CD14-positive monocyte (primary cell): ENCODE measurements at regions not wholly inside any gene's neighbourhood (a gene's known extent, or its start where the extent isn't known, plus 50 kb on each side); places are given as distances from the start of the nearest gene placed in this dataset.

Experiments
- DNase-seq, 3 donors: peaks; one replicate each; pipeline ENCODE4 v3.0.0-alpha.2; 2011 to 2022
- H2AFZ ChIP-seq: 2 replicates; pipeline ENCODE4 v1.6.0; 2012; ENCODE audit warnings: mild to moderate bottlenecking, low read depth, low read length, inconsistent platforms; ENCODE audit not compliant: insufficient read depth, poor library complexity, severe bottlenecking
- H3K27ac ChIP-seq, 2 donors: 1 replicate in 1 of 2; 2 replicates in 1 of 2; pipeline ENCODE4 v1.5.1; 2012 to 2013; ENCODE audit warnings: low read length in 2 of 2, control low read depth in 1 of 2, inconsistent platforms in 1 of 2, low read depth in 1 of 2, mild to moderate bottlenecking in 1 of 2
- H3K27me3 ChIP-seq, 2 donors: one replicate each; pipeline versions ENCODE4 v1.6.0 to v1.6.1; 2011 to 2013; ENCODE audit warnings: low read length in 2 of 2; ENCODE audit not compliant: control insufficient read depth in 2 of 2, insufficient read depth in 2 of 2
- H3K36me3 ChIP-seq, 2 donors: replicated peaks in 1 of 2; 1 replicate in 1 of 2; 2 replicates in 1 of 2; pipeline versions ENCODE4 v1.5.1 to v1.6.1; 2012 to 2013; ENCODE audit warnings: low read length in 2 of 2, control low read depth in 1 of 2, inconsistent platforms in 1 of 2, mild to moderate bottlenecking in 1 of 2; ENCODE audit not compliant: insufficient read depth in 2 of 2, control insufficient read depth in 1 of 2
- H3K4me1 ChIP-seq, 2 donors: 1 replicate in 1 of 2; 2 replicates in 1 of 2; pipeline versions ENCODE4 v1.5.1 to v1.6.1; 2012 to 2013; ENCODE audit warnings: low read length in 2 of 2, control low read depth in 1 of 2, inconsistent platforms in 1 of 2, mild to moderate bottlenecking in 1 of 2, moderate library complexity in 1 of 2; ENCODE audit not compliant: insufficient read depth in 2 of 2, control insufficient read depth in 1 of 2
- H3K4me2 ChIP-seq: replicated peaks from 2 replicates; pipeline ENCODE3; 2012; ENCODE audit warnings: low read length, moderate library complexity, mild to moderate bottlenecking; ENCODE audit not compliant: poor library complexity, severe bottlenecking; ENCODE audit errors: extremely low read depth
- H3K4me3 ChIP-seq, 3 experiments: fragments of 200-600 bp in 1 of 3; sonication (generic) in 1 of 3; replicated peaks in 1 of 3; 1 replicate in 2 of 3; 2 replicates in 1 of 3; pipeline ENCODE4 v1.5.1; 2011 to 2013; ENCODE audit warnings: low read length in 3 of 3, mild to moderate bottlenecking in 3 of 3, control low read depth in 2 of 3, low read depth in 2 of 3, inconsistent platforms in 1 of 3, moderate library complexity in 1 of 3
- H3K79me2 ChIP-seq: 2 replicates; pipeline ENCODE4 v1.6.0; 2012; ENCODE audit warnings: mild to moderate bottlenecking, control low read depth, inconsistent platforms, low read length, moderate library complexity; ENCODE audit not compliant: insufficient read depth
- H3K9ac ChIP-seq: 2 replicates; pipeline ENCODE4 v1.6.0; 2017; ENCODE audit warnings: low read length, mild to moderate bottlenecking; ENCODE audit not compliant: insufficient read depth, poor library complexity, severe bottlenecking
- H3K9me3 ChIP-seq, 2 donors: replicated peaks in 1 of 2; 1 replicate in 1 of 2; 2 replicates in 1 of 2; pipeline versions ENCODE4 v1.5.1 to v1.6.1; 2012 to 2013; ENCODE audit warnings: low read length in 2 of 2, control low read depth in 1 of 2; ENCODE audit not compliant: control insufficient read depth in 1 of 2, insufficient read depth in 1 of 2
- H4K20me1 ChIP-seq: 2 replicates; pipeline ENCODE4 v1.6.0; 2012; ENCODE audit warnings: mild to moderate bottlenecking, low read length, control low read depth, moderate library complexity; ENCODE audit not compliant: insufficient read depth
- H3K27ac Mint-ChIP-seq, 7 donors: one replicate each; pipeline ENCODE4 v1.8.0; 2020; ENCODE audit warnings: mild to moderate bottlenecking in 7 of 7, mixed read lengths in 7 of 7, moderate library complexity in 6 of 7, inconsistent platforms in 2 of 7
- H3K27me3 Mint-ChIP-seq, 3 donors: one replicate each; pipeline ENCODE4 v1.8.0; 2021 to 2022; ENCODE audit warnings: low read depth in 3 of 3, mild to moderate bottlenecking in 3 of 3, mixed read lengths in 3 of 3, moderate library complexity in 3 of 3, inconsistent platforms in 1 of 3
- H3K36me3 Mint-ChIP-seq, 2 donors: one replicate each; pipeline ENCODE4 v1.8.0; 2020; ENCODE audit warnings: mixed read lengths in 2 of 2, inconsistent platforms in 1 of 2, mild to moderate bottlenecking in 1 of 2
- H3K4me1 Mint-ChIP-seq: one replicate; pipeline ENCODE4 v1.8.0; 2020; ENCODE audit warnings: mild to moderate bottlenecking, mixed read lengths
- H3K4me3 Mint-ChIP-seq, 2 donors: one replicate each; pipeline ENCODE4 v1.8.0; 2020; ENCODE audit warnings: mild to moderate bottlenecking in 2 of 2, mixed read lengths in 2 of 2, moderate library complexity in 1 of 2
- H3K9me3 Mint-ChIP-seq, 7 donors: one replicate each; pipeline ENCODE4 v1.8.0; 2020 to 2022; ENCODE audit warnings: mixed read lengths in 7 of 7, mild to moderate bottlenecking in 6 of 7, moderate library complexity in 6 of 7, inconsistent platforms in 2 of 7
- CTCF ChIP-seq: fragments of 200-600 bp; IDR thresholded peaks from one replicate; pipeline ENCODE4 v1.8.0; 2022; ENCODE audit warnings: antibody characterized with exemption, mild to moderate bottlenecking
- WGBS: methylation state at CpG from one replicate; pipeline ENCODE4 v1.1.5; 2013; ENCODE audit warnings: missing lambda C conversion rate; ENCODE audit not compliant: insufficient coverage; 5-methylcytosine and 5-hydroxymethylcytosine counted together
- intact Hi-C, 2 donors: fragments of 100-400 bp; cut with micrococcal nuclease; formaldehyde crosslinking; loops; one replicate each; pipeline versions ENCODE4 v1.15.0 to v1.15.1; 2023

GRCh38 chr20:51238675-51239305 is 215.9 kb upstream of the KCNG1 start:
- Mint-ChIP-seq H3K27me3 (peaks cover 1 to 4% (median 2%) of the 10 kb centered on the region in 3 donors), H3K9me3 (peaks cover 3 to 26% (median 19%) of the 10 kb centered on the region in 7 donors), H3K4me1 (peaks cover 16% of the 10 kb centered on the region), H3K36me3 (no peaks in the 10 kb centered on the region), H3K4me3 (no peak overlapping the region), H3K27ac (no peak overlapping the region)
- H4K20me1 ChIP-seq, result no peaks in the 10 kb centered on the region
- H3K27me3 ChIP-seq, result no peaks in the 10 kb centered on the region
- no peak overlapping the region for H3K4me3 ChIP-seq
- no peaks in the 10 kb centered on the region for H3K79me2 ChIP-seq
- no peaks in the 10 kb centered on the region for H3K36me3 ChIP-seq
- H3K9ac ChIP-seq, result no peak overlapping the region
- H3K9me3 ChIP-seq, result peaks cover 0 to 12% of the 10 kb centered on the region in 2 donors
- no peak for TF ChIP-seq CTCF
- H2AFZ ChIP-seq, result no peak overlapping the region
- WGBS, result 94% methylated on average over 5 of the region's 8 CpGs
- intact Hi-C loops, result no loop called here
- no peak for DNase-seq
- no peaks in the 10 kb centered on the region for H3K4me1 ChIP-seq
- no peak overlapping the region for H3K4me2 ChIP-seq
- H3K27ac ChIP-seq, result no peak overlapping the region

GRCh38 chr20:51237791-51238190 is 214.9 kb upstream of the KCNG1 start:
- H3K36me3 ChIP-seq, result no peaks in the 10 kb centered on the region
- DNase-seq, result no peak
- H3K27me3 ChIP-seq, result no peaks in the 10 kb centered on the region
- H4K20me1 ChIP-seq, result no peaks in the 10 kb centered on the region
- H3K4me3 ChIP-seq, result no peak overlapping the region
- H3K9ac ChIP-seq, result no peak overlapping the region
- H3K79me2 ChIP-seq, result no peaks in the 10 kb centered on the region
- 91% methylated on average over 9 of the region's 11 CpGs for WGBS
- peaks cover 3 to 20% (median 15%) of the 10 kb centered on the region in 7 donors for H3K9me3 Mint-ChIP-seq
- no peak overlapping the region for H3K27ac ChIP-seq
- H3K36me3 Mint-ChIP-seq, result no peaks in the 10 kb centered on the region
- H3K4me1 ChIP-seq, result no peaks in the 10 kb centered on the region
- H3K27me3 Mint-ChIP-seq, result peaks cover under 1 to 4% (median 4%) of the 10 kb centered on the region in 3 donors
- TF ChIP-seq CTCF, result no peak
- intact Hi-C loops, result no loop called here
- H2AFZ ChIP-seq, result no peak overlapping the region
- H3K4me2 ChIP-seq, result no peak overlapping the region
- H3K27ac Mint-ChIP-seq, result no peak overlapping the region
- H3K4me3 Mint-ChIP-seq, result no peak overlapping the region
- peaks cover 16% of the 10 kb centered on the region for H3K4me1 Mint-ChIP-seq
- H3K9me3 ChIP-seq, result peaks cover 0 to 6% of the 10 kb centered on the region in 2 donors
